IMR-90 (cell line): ENCODE measurements at regions not wholly inside any gene's neighbourhood (a gene's known extent, or its start where the extent isn't known, plus 50 kb on each side); places are given as distances from the start of the nearest gene placed in this dataset.

Source experiments
- ATAC-seq: fragments of 200-7000 bp; cut with Tn5 transposase; 2 replicates; pipeline ENCODE4 v1.9.1; 2020; ENCODE audit warnings: low read depth, mild to moderate bottlenecking, moderate library complexity
- BruUV-seq: library from RNA; stranded (reverse); fragments of 400-500 nt; replicated peaks from 2 replicates; lab custom pipeline; 2021; lab: Mats Ljungman, UMichigan
- CTCF ChIA-PET: fragments of 300-600 bp; formaldehyde crosslinking; extraction: SDS; loops from one replicate; lab custom pipeline; 2021; ENCODE audit warnings: antibody characterized with exemption; lab: Yijun Ruan, JAX
- POLR2A ChIA-PET: fragments of 300-600 bp; sonication (Branson Sonifier 250); formaldehyde crosslinking; loops from one replicate; lab custom pipeline; 2022; ENCODE audit warnings: antibody characterized with exemption; ENCODE audit not compliant: unreplicated experiment; lab: Charles Lee
- DNase-seq: peaks from one replicate; pipeline ENCODE4 v3.0.0; 2013
- H2AFZ ChIP-seq: replicated peaks from 2 replicates; pipeline ENCODE3; 2013; ENCODE audit warnings: low read length, mild to moderate bottlenecking; ENCODE audit not compliant: poor library complexity
- H2AK5ac ChIP-seq: 2 replicates; pipeline ENCODE4 v1.6.1; 2013; ENCODE audit warnings: low read depth, low read length, inconsistent platforms
- H2AK9ac ChIP-seq: replicated peaks from 2 replicates; pipeline ENCODE3; 2013; ENCODE audit warnings: mild to moderate bottlenecking, low read depth, low read length, moderate library complexity; ENCODE audit not compliant: poor library complexity
- H2BK120ac ChIP-seq: 2 replicates; pipeline ENCODE4 v1.6.1; 2013; ENCODE audit warnings: low read depth, low read length, inconsistent platforms
- H2BK15ac ChIP-seq: 3 replicates; pipeline ENCODE4 v1.6.1; 2013; ENCODE audit warnings: low read depth, low read length, inconsistent platforms
- H2BK20ac ChIP-seq: 2 replicates; pipeline ENCODE4 v1.6.1; 2013; ENCODE audit warnings: low read depth, mild to moderate bottlenecking, inconsistent platforms, low read length, moderate library complexity
- H2BK5ac ChIP-seq: 2 replicates; pipeline ENCODE4 v1.6.1; 2013; ENCODE audit warnings: mild to moderate bottlenecking, low read depth, low read length, inconsistent platforms; ENCODE audit not compliant: poor library complexity, severe bottlenecking
- H3K14ac ChIP-seq: replicated peaks from 2 replicates; pipeline ENCODE4 v1.6.1; 2013; ENCODE audit warnings: low read depth, low read length, inconsistent platforms
- H3K18ac ChIP-seq: 2 replicates; pipeline ENCODE4 v1.6.1; 2013; ENCODE audit warnings: low read depth, low read length, control low read depth
- H3K23ac ChIP-seq: 2 replicates; pipeline ENCODE4 v1.6.1; 2013; ENCODE audit warnings: low read depth, low read length, inconsistent platforms
- H3K27ac ChIP-seq: 2 replicates; pipeline ENCODE4 v1.5.1; 2013; ENCODE audit warnings: mild to moderate bottlenecking, control low read depth, low read length; ENCODE audit not compliant: insufficient read depth
- H3K27me3 ChIP-seq: 2 replicates; pipeline ENCODE4 v1.6.1; 2013; ENCODE audit warnings: low read length; ENCODE audit not compliant: control insufficient read depth, insufficient read depth
- H3K36me3 ChIP-seq: 2 replicates; pipeline ENCODE4 v1.6.1; 2013; ENCODE audit warnings: low read length, mixed read lengths; ENCODE audit not compliant: control insufficient read depth, insufficient read depth
- H3K4ac ChIP-seq: 2 replicates; pipeline ENCODE4 v1.6.1; 2013; ENCODE audit warnings: low read depth, low read length, inconsistent platforms
- H3K4me1 ChIP-seq: 2 replicates; pipeline ENCODE4 v1.6.1; 2013; ENCODE audit warnings: low read length, mixed read lengths; ENCODE audit not compliant: control insufficient read depth, insufficient read depth
- H3K4me2 ChIP-seq: 2 replicates; pipeline ENCODE4 v1.6.1; 2013; ENCODE audit warnings: low read depth, mild to moderate bottlenecking, control low read depth, low read length, moderate library complexity
- H3K4me3 ChIP-seq: 2 replicates; pipeline ENCODE4 v1.5.1; 2013; ENCODE audit warnings: low read depth, mild to moderate bottlenecking, control low read depth, low read length, moderate library complexity; ENCODE audit not compliant: insufficient read depth
- H3K56ac ChIP-seq: 2 replicates; pipeline ENCODE4 v1.6.1; 2013; ENCODE audit warnings: low read length, inconsistent platforms; ENCODE audit not compliant: insufficient read depth; ENCODE audit errors: extremely low read depth
- H3K79me1 ChIP-seq, 2 experiments: 2 replicates each; pipeline ENCODE4 v1.6.1; 2013; ENCODE audit warnings: low read length in 2 of 2, inconsistent platforms in 1 of 2, low read depth in 1 of 2
- H3K9ac ChIP-seq: 2 replicates; pipeline ENCODE4 v1.6.1; 2013; ENCODE audit warnings: low read depth, low read length, control low read depth
- H3K9me1 ChIP-seq: 2 replicates; pipeline ENCODE4 v1.6.1; 2013; ENCODE audit warnings: low read length, inconsistent platforms; ENCODE audit not compliant: insufficient read depth
- H3K9me3 ChIP-seq: 2 replicates; pipeline ENCODE4 v1.6.1; 2013; ENCODE audit warnings: low read length; ENCODE audit not compliant: control insufficient read depth, insufficient read depth
- H4K20me1 ChIP-seq: 2 replicates; pipeline ENCODE4 v1.6.1; 2013; ENCODE audit warnings: low read length, inconsistent platforms; ENCODE audit not compliant: insufficient read depth
- H4K5ac ChIP-seq: 2 replicates; pipeline ENCODE4 v1.6.1; 2013; ENCODE audit warnings: mild to moderate bottlenecking, low read depth, low read length, control low read depth
- H4K8ac ChIP-seq, 2 experiments: 2 replicates each; pipeline ENCODE4 v1.6.1; 2013; ENCODE audit warnings: low read depth in 2 of 2, low read length in 2 of 2, control low read depth in 1 of 2, inconsistent platforms in 1 of 2
- H4K91ac ChIP-seq: 2 replicates; pipeline ENCODE4 v1.6.1; 2013; ENCODE audit warnings: low read depth, low read length, inconsistent platforms; ENCODE audit not compliant: insufficient read depth
- BHLHE40 ChIP-seq: fragments of 150-350 bp; IDR thresholded peaks from 2 replicates; pipeline ENCODE4 v1.6.1; 2016; ENCODE audit warnings: mild to moderate bottlenecking, low read depth, low read length
- CEBPB ChIP-seq: IDR thresholded peaks from 2 replicates; pipeline ENCODE4 v1.6.1; 2012; ENCODE audit warnings: low read depth, low read length, improper control_type of control experiment
- CHD1 ChIP-seq: IDR thresholded peaks from 2 replicates; pipeline ENCODE4 v1.6.1; 2012; ENCODE audit warnings: low read depth, low read length, improper control_type of control experiment
- CTCF ChIP-seq: conservative IDR thresholded peaks from 2 replicates; pipeline ENCODE4 v1.5.1; 2012; ENCODE audit warnings: mild to moderate bottlenecking, low read depth, low read length, improper control_type of control experiment
- ELK1 ChIP-seq: fragments of 150-350 bp; IDR thresholded peaks from 2 replicates; pipeline ENCODE4 v1.6.1; 2016; ENCODE audit warnings: low read depth, mild to moderate bottlenecking, low read length, moderate library complexity, borderline replicate concordance
- FOS ChIP-seq: fragments of 150-350 bp; IDR thresholded peaks from 2 replicates; pipeline ENCODE4 v1.6.1; 2016; ENCODE audit warnings: low read depth, low read length
- MAFK ChIP-seq: IDR thresholded peaks from 2 replicates; pipeline ENCODE4 v1.6.1; 2012; ENCODE audit warnings: low read depth, low read length, improper control_type of control experiment
- MAZ ChIP-seq: IDR thresholded peaks from 2 replicates; pipeline ENCODE4 v1.6.1; 2012; ENCODE audit warnings: low read depth, mild to moderate bottlenecking, low read length, improper control_type of control experiment, moderate library complexity, borderline replicate concordance
- MXI1 ChIP-seq: IDR thresholded peaks from 2 replicates; pipeline ENCODE4 v1.6.1; 2012; ENCODE audit warnings: low read depth, mild to moderate bottlenecking, low read length, moderate library complexity, borderline replicate concordance
- NFE2L2 ChIP-seq: fragments of 150-350 bp; IDR thresholded peaks from 2 replicates; pipeline ENCODE4 v1.6.1; 2016; ENCODE audit warnings: low read depth, mild to moderate bottlenecking, low read length
- POLR2A ChIP-seq: IDR thresholded peaks from 2 replicates; pipeline ENCODE4 v1.6.1; 2012; ENCODE audit warnings: mild to moderate bottlenecking, low read depth, low read length
- RAD21 ChIP-seq: IDR thresholded peaks from 2 replicates; pipeline ENCODE4 v1.6.1; 2012; ENCODE audit warnings: low read length, improper control_type of control experiment
- RCOR1 ChIP-seq: IDR thresholded peaks from 2 replicates; pipeline ENCODE4 v1.6.1; 2012; ENCODE audit warnings: mild to moderate bottlenecking, low read length, improper control_type of control experiment; ENCODE audit not compliant: insufficient replicate concordance
- RFX5 ChIP-seq: IDR thresholded peaks from 2 replicates; pipeline ENCODE4 v1.8.0; 2012; ENCODE audit warnings: low read depth, mild to moderate bottlenecking, low read length, moderate library complexity
- SMC3 ChIP-seq: fragments of 150-350 bp; IDR thresholded peaks from 2 replicates; pipeline ENCODE4 v1.6.1; 2016; ENCODE audit warnings: low read depth, mild to moderate bottlenecking, antibody characterized with exemption, low read length, moderate library complexity
- WGBS, 2 experiments: methylation state at CpG; one replicate each; pipeline versions ENCODE4 v1.1.5 to v1.1.7; 2013; ENCODE audit warnings: missing lambda C conversion rate in 2 of 2; ENCODE audit not compliant: insufficient read length in 1 of 2; ENCODE audit errors: extremely low coverage in 2 of 2; 5-methylcytosine and 5-hydroxymethylcytosine counted together
- dilution Hi-C: fragments of 300-500 bp; cut with HindIII; formaldehyde crosslinking; loops from one replicate; pipeline ENCODE4 v1.14.3; 2018; ENCODE audit warnings: low sequenced_read_pairs; ENCODE audit not compliant: unreplicated experiment
- in situ Hi-C: fragments of 300-500 bp; cut with MboI; formaldehyde crosslinking; loops from 3 replicates; pipeline ENCODE4 v1.14.3; 2019; ENCODE audit warnings: low sequenced_read_pairs, inconsistent platforms, mixed read lengths
- intact Hi-C: fragments of 100-400 bp; cut with micrococcal nuclease; formaldehyde crosslinking; loops from 2 replicates; pipeline ENCODE4 v1.10.0; 2022
- TF ChIP-seq, protein P1 (sequence below): fragments of 150-350 bp; IDR thresholded peaks from 2 replicates; pipeline ENCODE4 v1.6.1; 2017; ENCODE audit warnings: mild to moderate bottlenecking, antibody characterized with exemption, low read length, low read depth

DNA sequence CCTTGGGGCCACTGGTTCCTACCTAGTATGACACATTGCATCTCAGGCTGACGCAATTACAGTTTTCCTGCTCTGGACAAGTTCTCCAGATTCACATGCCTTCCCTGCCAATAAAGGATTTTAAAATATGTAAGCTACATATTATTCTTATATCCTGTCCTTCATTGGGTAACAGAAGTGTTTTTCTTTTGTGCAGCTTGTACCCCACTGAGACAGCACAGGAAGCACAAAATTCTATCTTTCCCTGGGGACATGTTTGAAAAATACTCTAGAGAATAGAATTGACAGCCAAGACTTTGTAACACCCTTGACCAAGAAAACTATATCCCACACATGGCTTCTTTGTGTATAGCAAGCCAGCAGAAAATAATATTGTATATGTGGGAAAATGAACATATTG, 456.8 kb downstream of the MAFB start:
- intact Hi-C loops (no loop called here), dilution Hi-C loops (no loop called here), in situ Hi-C loops (no loop called here)
- H3K36me3 ChIP-seq: no peaks in the 10 kb centered on the region
- H3K23ac ChIP-seq: no peak overlapping the region
- H4K20me1 ChIP-seq: no peaks in the 10 kb centered on the region
- no peak overlapping the region for H4K8ac ChIP-seq
- no peak overlapping the region for H2BK15ac ChIP-seq
- BruUV-seq: no TSS peak
- no peak overlapping the region for H2AK9ac ChIP-seq
- DNase-seq (no peak), ATAC-seq (no peak)
- no peak overlapping the region for H3K18ac ChIP-seq
- H3K9me1 ChIP-seq: no peaks in the 10 kb centered on the region
- no peak overlapping the region for H3K4me3 ChIP-seq
- no peaks in the 10 kb centered on the region for H3K9me3 ChIP-seq
- H3K79me1 ChIP-seq: no peaks in the 10 kb centered on the region
- H2BK5ac ChIP-seq: no peak overlapping the region
- no peak overlapping the region for H2AFZ ChIP-seq
- no CpG with 5 or more reads among the region's 1 CpG for WGBS, 2 experiments
- no peak for TF ChIP-seq SMC3
- no peak for TF ChIP-seq FOS
- TF ChIP-seq POLR2A: no peak
- no peak for TF ChIP-seq CTCF
- no peak for TF ChIP-seq CHD1
- no peak for TF ChIP-seq MAFK
- no peak for TF ChIP-seq RFX5
- TF ChIP-seq BHLHE40: no peak
- TF ChIP-seq NFE2L2: no peak
- no peak for TF ChIP-seq MXI1
- no peak for TF ChIP-seq MAZ
- TF ChIP-seq RCOR1: no peak
- TF ChIP-seq CEBPB: no peak
- TF ChIP-seq ELK1: no peak
- TF ChIP-seq, protein P1, sequence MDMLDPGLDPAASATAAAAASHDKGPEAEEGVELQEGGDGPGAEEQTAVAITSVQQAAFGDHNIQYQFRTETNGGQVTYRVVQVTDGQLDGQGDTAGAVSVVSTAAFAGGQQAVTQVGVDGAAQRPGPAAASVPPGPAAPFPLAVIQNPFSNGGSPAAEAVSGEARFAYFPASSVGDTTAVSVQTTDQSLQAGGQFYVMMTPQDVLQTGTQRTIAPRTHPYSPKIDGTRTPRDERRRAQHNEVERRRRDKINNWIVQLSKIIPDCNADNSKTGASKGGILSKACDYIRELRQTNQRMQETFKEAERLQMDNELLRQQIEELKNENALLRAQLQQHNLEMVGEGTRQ: no peak
- no peak for TF ChIP-seq RAD21
- H3K14ac ChIP-seq: no peak overlapping the region
- CTCF ChIA-PET: no interaction called here
- H3K4me2 ChIP-seq: no peak overlapping the region
- H3K27me3 ChIP-seq: no peaks in the 10 kb centered on the region
- no peak overlapping the region for H4K5ac ChIP-seq
- no peak overlapping the region for H2AK5ac ChIP-seq
- no peak overlapping the region for H3K27ac ChIP-seq
- H2BK20ac ChIP-seq: no peak overlapping the region
- POLR2A ChIA-PET: no interaction called here
- no peaks in the 10 kb centered on the region for H3K4me1 ChIP-seq
- no peak overlapping the region for H2BK120ac ChIP-seq
- no peak overlapping the region for H3K4ac ChIP-seq
- no peak overlapping the region for H3K9ac ChIP-seq
- H4K91ac ChIP-seq: no peak overlapping the region
- no peak overlapping the region for H3K56ac ChIP-seq
